Prostate gland (tissue), 2 donors: ENCODE measurements at regions not wholly inside any gene's neighbourhood (a gene's known extent, or its start where the extent isn't known, plus 50 kb on each side); places are given as distances from the start of the nearest gene placed in this dataset.

Experiments used
- CTCF ChIP-seq, 4 experiments: fragments of 200-600 bp in 2 of 4; fragments of 450-650 bp in 2 of 4; sonication (generic) in 2 of 4; IDR thresholded peaks; 1 replicate in 3 of 4; 2 replicates in 1 of 4; pipeline ENCODE4 v1.5.1; 2016 to 2019; ENCODE audit warnings: antibody characterized with exemption in 4 of 4, mild to moderate bottlenecking in 2 of 4, moderate library complexity in 2 of 4
- POLR2AphosphoS5 ChIP-seq: sonication (generic); formaldehyde crosslinking; IDR thresholded peaks from one replicate; pipeline ENCODE4 v1.6.1; 2017; ENCODE audit warnings: antibody characterized with exemption

- TF ChIP-seq CTCF (IDR thresholded peaks at IDR 0.05): peak in 3 of 4 experiments; percentile 39 to 47 (median 40)
- no peak for TF ChIP-seq POLR2AphosphoS5
Observed at GRCh38 chrX:79081895-79082512, 62.5 kb upstream of the GPR174 start.
